HepG2 (cell line): ENCODE measurements at regions not wholly inside any gene's neighbourhood (a gene's known extent, or its start where the extent isn't known, plus 50 kb on each side); places are given as distances from the start of the nearest gene placed in this dataset.

Experiments used
- ATAC-seq: fragments of 200-7000 bp; cut with Tn5 transposase; 3 replicates; pipeline ENCODE4 v1.9.1; 2020; ENCODE audit warnings: mild to moderate bottlenecking, moderate library complexity
- BruUV-seq: library from RNA; stranded (reverse); fragments of 400-500 nt; replicated peaks from 2 replicates; lab custom pipeline; 2021; lab: Mats Ljungman, UMichigan
- CTCF ChIA-PET: fragments of 300-600 bp; formaldehyde crosslinking; extraction: SDS; loops from one replicate; lab custom pipeline; 2021; ENCODE audit warnings: low total read pairs, inconsistent platforms, low intra/inter-chr PET ratio; lab: Yijun Ruan, JAX
- POLR2A ChIA-PET: fragments of 350-600 bp; sonication (Branson Sonifier 250); formaldehyde crosslinking; loops from one replicate; lab custom pipeline; 2020; ENCODE audit warnings: antibody characterized with exemption, inconsistent platforms; lab: Yijun Ruan, JAX
- DNase-seq: peaks from one replicate; pipeline ENCODE4 v3.0.0-alpha.2; 2015; ENCODE audit warnings: low spot score
- FAIRE-seq: peaks from 3 replicates; lab custom pipeline; 2011; peaks lifted over from hg19 to GRCh38; lab: Jason Lieb, UNC
- H2AFZ ChIP-seq: one replicate; pipeline ENCODE4 v1.6.1; 2011; ENCODE audit warnings: low read length, inconsistent platforms
- H3K27ac ChIP-seq: fragments of 300-600 bp; 3 replicates; pipeline ENCODE4 v1.8.0; 2011; ENCODE audit warnings: mixed run types, mild to moderate bottlenecking, mixed read lengths, low read length, inconsistent platforms; ENCODE audit not compliant: insufficient read depth; ENCODE audit errors: extremely low read length
- H3K27me3 ChIP-seq, 2 experiments: fragments of 200-600 bp in 1 of 2; 2 replicates in 1 of 2; 3 replicates in 1 of 2; pipeline versions ENCODE4 v1.6.0 to v1.8.0; 2011; ENCODE audit warnings: low read length in 2 of 2, mild to moderate bottlenecking in 2 of 2, moderate library complexity in 2 of 2, inconsistent platforms in 1 of 2; ENCODE audit not compliant: insufficient read depth in 2 of 2, control insufficient read depth in 1 of 2
- H3K36me3 ChIP-seq, 2 experiments: fragments of 200-600 bp in 1 of 2; replicated peaks in 1 of 2; 2 replicates in 1 of 2; 3 replicates in 1 of 2; pipeline versions ENCODE4 v1.5.1 to v1.8.0; 2011; ENCODE audit warnings: low read length in 2 of 2, inconsistent platforms in 1 of 2; ENCODE audit not compliant: insufficient read depth in 2 of 2, control insufficient read depth in 1 of 2
- H3K4me1 ChIP-seq: 2 replicates; pipeline ENCODE4 v1.5.1; 2012; ENCODE audit warnings: low read length, inconsistent platforms; ENCODE audit not compliant: insufficient read depth
- H3K4me2 ChIP-seq: 2 replicates; pipeline ENCODE4 v1.6.0; 2011; ENCODE audit warnings: low read depth, low read length, inconsistent platforms
- H3K4me3 ChIP-seq, 3 experiments: fragments of 200-600 bp in 1 of 3; sonication (generic), shearing (Covaris generic) in 1 of 3; replicated peaks in 1 of 3; 2 replicates each; pipeline ENCODE4 v1.5.1; 2011 to 2016; ENCODE audit warnings: low read length in 3 of 3, inconsistent platforms in 2 of 3, low read depth in 2 of 3, mild to moderate bottlenecking in 2 of 3, control low read depth in 1 of 3, mixed read lengths in 1 of 3; ENCODE audit not compliant: insufficient read depth in 1 of 3
- H3K79me2 ChIP-seq: one replicate; pipeline ENCODE4 v1.6.1; 2011; ENCODE audit warnings: low read length, inconsistent platforms; ENCODE audit not compliant: insufficient read depth
- H3K9ac ChIP-seq: 2 replicates; pipeline ENCODE4 v1.6.0; 2011; ENCODE audit warnings: mild to moderate bottlenecking, low read depth, low read length, inconsistent platforms; ENCODE audit not compliant: insufficient read depth
- H3K9me3 ChIP-seq: 2 replicates; pipeline ENCODE4 v1.5.1; 2012; ENCODE audit warnings: mild to moderate bottlenecking, low read length
- H4K20me1 ChIP-seq: 2 replicates; pipeline ENCODE4 v1.6.0; 2011; ENCODE audit warnings: inconsistent platforms, mild to moderate bottlenecking, low read length, moderate library complexity; ENCODE audit not compliant: insufficient read depth
- ARNTL ChIP-seq: sonication (generic); formaldehyde crosslinking; IDR thresholded peaks from 2 replicates; pipeline ENCODE4 v1.4.0; 2020; ENCODE audit warnings: mild to moderate bottlenecking, missing genetic modification reagents
- BHLHE40 ChIP-seq: IDR thresholded peaks from 2 replicates; pipeline ENCODE4 v1.6.1; 2011; ENCODE audit warnings: low read length, improper control_type of control experiment
- FOXO4 ChIP-seq: sonication (generic); formaldehyde crosslinking; conservative IDR thresholded peaks from 2 replicates; pipeline ENCODE4 v1.8.1; 2023; ENCODE audit warnings: missing genetic modification reagents
- HOXA7 ChIP-seq: sonication (generic); formaldehyde crosslinking; IDR thresholded peaks from 2 replicates; pipeline ENCODE4 v1.8.1; 2022; ENCODE audit warnings: mild to moderate bottlenecking, missing genetic modification reagents, moderate library complexity
- KLF11 ChIP-seq: IDR thresholded peaks from 2 replicates; pipeline ENCODE4 v1.6.1; 2016; ENCODE audit warnings: missing compliant biosample characterization
- MAFG ChIP-seq: sonication (generic); formaldehyde crosslinking; IDR thresholded peaks from 2 replicates; pipeline ENCODE4 v1.5.1; 2020; ENCODE audit warnings: mild to moderate bottlenecking, missing genetic modification reagents
- REXO4 ChIP-seq: sonication (generic); formaldehyde crosslinking; IDR thresholded peaks from 2 replicates; pipeline ENCODE4 v1.8.0; 2022; ENCODE audit warnings: missing genetic modification reagents, mild to moderate bottlenecking, borderline replicate concordance
- ZBTB7B ChIP-seq: sonication (generic); formaldehyde crosslinking; IDR thresholded peaks from 2 replicates; pipeline ENCODE4 v1.4.0; 2020; ENCODE audit warnings: missing genetic modification reagents
- ZNF432 ChIP-seq: sonication (generic); formaldehyde crosslinking; IDR thresholded peaks from 2 replicates; pipeline ENCODE4 v1.5.0; 2020; ENCODE audit warnings: missing genetic modification reagents, mild to moderate bottlenecking, borderline replicate concordance
- ZNF484 ChIP-seq: sonication (generic); formaldehyde crosslinking; IDR thresholded peaks from 2 replicates; pipeline ENCODE4 v1.5.1; 2020; ENCODE audit warnings: mild to moderate bottlenecking, low read depth, missing genetic modification reagents, borderline replicate concordance
- ZNF816 ChIP-seq: sonication (generic); formaldehyde crosslinking; IDR thresholded peaks from 2 replicates; pipeline ENCODE4 v1.8.0; 2022; ENCODE audit warnings: missing genetic modification reagents, mild to moderate bottlenecking, borderline replicate concordance
- WGBS: methylation state at CpG from one replicate; pipeline ENCODE4 v1.1.6; 2017; ENCODE audit warnings: low lambda C conversion rate; 5-methylcytosine and 5-hydroxymethylcytosine counted together
- in situ Hi-C: cut with HindIII; loops from 2 replicates; pipeline ENCODE4 v1.10.0; 2017; ENCODE audit warnings: low pct_unique_long_range_greater_than_20kb; ENCODE audit not compliant: extremely low pct_ligation_motif_present
- intact Hi-C: fragments of 100-400 bp; cut with micrococcal nuclease; formaldehyde crosslinking; loops from one replicate; pipeline ENCODE4 v1.10.0; 2022; ENCODE audit not compliant: unreplicated experiment
- TF ChIP-seq, protein P1 (sequence below): conservative IDR thresholded peaks from 2 replicates; pipeline ENCODE4 v1.6.1; 2018; ENCODE audit warnings: missing genetic modification reagents
- TF ChIP-seq, protein P2 (sequence below): sonication (generic); formaldehyde crosslinking; IDR thresholded peaks from 2 replicates; pipeline ENCODE4 v1.4.0; 2020; ENCODE audit warnings: missing genetic modification reagents

DNA sequence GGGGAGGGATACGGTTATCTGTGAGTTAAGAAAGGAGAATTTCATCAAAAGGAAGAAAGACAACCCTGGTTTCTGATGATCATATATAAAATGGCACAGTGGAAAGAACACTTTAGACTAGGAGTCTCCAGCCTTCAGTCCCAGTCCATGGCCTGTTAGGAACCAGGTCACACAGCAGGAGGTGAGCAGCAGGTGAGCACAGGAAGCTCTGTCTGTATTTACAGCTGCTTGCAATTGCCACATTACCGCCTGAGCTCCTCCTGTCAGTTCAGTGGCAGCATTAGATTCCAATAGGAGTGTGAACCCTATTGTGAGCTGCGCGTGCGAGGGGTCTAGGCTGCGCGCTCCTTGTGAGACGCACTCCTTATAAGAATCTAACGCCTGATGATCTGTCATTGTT lies 137.9 kb downstream of the BTG1 start:
- FAIRE-seq, result no peak
- POLR2A ChIA-PET, result no interaction called here
- H2AFZ ChIP-seq, result no peak overlapping the region
- in situ Hi-C loops, result no loop called here
- WGBS, result 91% methylated on average over 9 of the region's 9 CpGs
- no peaks in the 10 kb centered on the region for H3K27me3 ChIP-seq
- intact Hi-C loops, result no loop called here
- no peak overlapping the region for H3K4me2 ChIP-seq
- H3K27ac ChIP-seq, result no peak overlapping the region
- H3K9ac ChIP-seq, result no peak overlapping the region
- H3K79me2 ChIP-seq, result no peaks in the 10 kb centered on the region
- BruUV-seq, result no TSS peak
- no peak for TF ChIP-seq BHLHE40
- no peak for TF ChIP-seq MAFG (CRISPR knock-in tag)
- TF ChIP-seq, protein P1, sequence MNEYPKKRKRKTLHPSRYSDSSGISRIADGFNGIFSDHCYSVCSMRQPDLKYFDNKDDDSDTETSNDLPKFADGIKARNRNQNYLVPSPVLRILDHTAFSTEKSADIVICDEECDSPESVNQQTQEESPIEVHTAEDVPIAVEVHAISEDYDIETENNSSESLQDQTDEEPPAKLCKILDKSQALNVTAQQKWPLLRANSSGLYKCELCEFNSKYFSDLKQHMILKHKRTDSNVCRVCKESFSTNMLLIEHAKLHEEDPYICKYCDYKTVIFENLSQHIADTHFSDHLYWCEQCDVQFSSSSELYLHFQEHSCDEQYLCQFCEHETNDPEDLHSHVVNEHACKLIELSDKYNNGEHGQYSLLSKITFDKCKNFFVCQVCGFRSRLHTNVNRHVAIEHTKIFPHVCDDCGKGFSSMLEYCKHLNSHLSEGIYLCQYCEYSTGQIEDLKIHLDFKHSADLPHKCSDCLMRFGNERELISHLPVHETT (CRISPR knock-in tag), result no peak
- TF ChIP-seq HOXA7 (CRISPR knock-in tag), result no peak
- TF ChIP-seq ZBTB7B (CRISPR knock-in tag), result no peak
- TF ChIP-seq, protein P2, sequence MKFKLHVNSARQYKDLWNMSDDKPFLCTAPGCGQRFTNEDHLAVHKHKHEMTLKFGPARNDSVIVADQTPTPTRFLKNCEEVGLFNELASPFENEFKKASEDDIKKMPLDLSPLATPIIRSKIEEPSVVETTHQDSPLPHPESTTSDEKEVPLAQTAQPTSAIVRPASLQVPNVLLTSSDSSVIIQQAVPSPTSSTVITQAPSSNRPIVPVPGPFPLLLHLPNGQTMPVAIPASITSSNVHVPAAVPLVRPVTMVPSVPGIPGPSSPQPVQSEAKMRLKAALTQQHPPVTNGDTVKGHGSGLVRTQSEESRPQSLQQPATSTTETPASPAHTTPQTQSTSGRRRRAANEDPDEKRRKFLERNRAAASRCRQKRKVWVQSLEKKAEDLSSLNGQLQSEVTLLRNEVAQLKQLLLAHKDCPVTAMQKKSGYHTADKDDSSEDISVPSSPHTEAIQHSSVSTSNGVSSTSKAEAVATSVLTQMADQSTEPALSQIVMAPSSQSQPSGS, result no peak
- TF ChIP-seq KLF11 (CRISPR knock-in tag), result no peak
- TF ChIP-seq ARNTL (CRISPR knock-in tag), result no peak
- no peak for TF ChIP-seq ZNF432 (CRISPR knock-in tag)
- TF ChIP-seq ZNF484, result no peak
- TF ChIP-seq ZNF816, result no peak
- TF ChIP-seq FOXO4 (CRISPR knock-in tag), result no peak
- TF ChIP-seq REXO4 (CRISPR knock-in tag), result no peak
- TF ChIP-seq, all 625 proteins: peak for 0
- Histone ChIP-seq H3K9me3 (no peaks in the 10 kb centered on the region), H3K4me3 (no peak overlapping the region), H3K4me1 (peaks cover 12% of the 10 kb centered on the region), H3K36me3 (no peaks in the 10 kb centered on the region), H4K20me1 (no peaks in the 10 kb centered on the region)
- CTCF ChIA-PET, result no interaction called here
- ATAC-seq (no peak), DNase-seq (no peak)
